HG03378 (cell line): ENCODE measurements at regions not wholly inside any gene's neighbourhood (a gene's known extent, or its start where the extent isn't known, plus 50 kb on each side); places are given as distances from the start of the nearest gene placed in this dataset.
A peak's percentile ranks its signal among the peaks of the same experiment; 100 is the strongest.
"Not testable (repeated sequence)": the region's sequence is repeated elsewhere in the genome, so short reads cannot be mapped to it uniquely, and the experiment has no call there.

Experiments
- ATAC-seq: cut with Tn5 transposase; IDR thresholded peaks from one replicate; pipeline ENCODE4 v1.9.1; 2021; ENCODE audit warnings: mild to moderate bottlenecking, moderate library complexity; ENCODE audit not compliant: unreplicated experiment

DNA sequence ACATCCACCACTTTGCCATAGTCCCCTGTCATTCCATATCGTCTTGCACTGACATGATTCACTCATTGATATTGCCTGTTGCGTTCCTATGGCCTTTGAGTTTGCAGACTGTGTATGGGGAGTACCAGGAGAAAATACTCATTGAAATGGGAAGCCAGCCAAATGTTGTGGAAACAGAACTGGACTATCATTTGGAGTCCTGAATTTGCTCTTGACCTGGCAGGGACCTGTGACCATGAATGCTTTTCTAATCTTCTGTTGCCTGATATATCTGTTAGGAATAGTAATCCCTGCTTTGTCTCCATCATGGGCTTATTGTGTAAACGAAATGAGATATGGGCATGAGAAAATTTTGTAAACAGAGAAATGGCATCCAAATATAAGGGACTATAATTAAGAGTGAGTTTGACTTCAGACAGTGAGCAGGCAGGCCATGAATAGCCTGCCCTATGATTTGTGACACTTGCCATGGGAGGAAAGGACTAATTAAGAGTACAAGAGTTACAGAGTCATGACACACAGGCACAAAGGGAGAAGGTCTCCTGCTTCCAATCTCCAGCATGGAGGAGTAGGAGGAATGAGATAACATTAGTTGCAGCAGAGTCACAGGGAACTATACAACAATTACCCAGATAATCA, 572.9 kb upstream of the SGCD start:
- ATAC-seq: no peak

DNA sequence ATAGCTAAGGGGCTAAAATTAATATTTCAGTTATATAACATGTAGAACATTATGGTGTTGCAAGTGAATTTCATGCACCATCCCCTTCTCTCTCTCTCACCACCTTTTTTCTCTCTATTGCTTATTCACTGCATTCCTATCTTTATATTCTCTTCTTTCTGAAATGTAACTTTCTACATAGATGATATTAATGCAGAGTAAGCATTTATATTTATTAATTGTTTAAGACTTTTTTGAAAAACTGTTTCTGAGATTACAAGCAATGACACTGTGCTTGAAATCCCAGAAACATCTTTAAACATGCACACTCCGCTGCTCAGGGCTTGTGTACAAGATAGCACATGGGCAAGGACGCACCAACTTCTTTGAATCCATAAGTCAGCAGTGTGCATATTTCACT, 567.7 kb upstream of the SGCD start:
- ATAC-seq: no peak

DNA sequence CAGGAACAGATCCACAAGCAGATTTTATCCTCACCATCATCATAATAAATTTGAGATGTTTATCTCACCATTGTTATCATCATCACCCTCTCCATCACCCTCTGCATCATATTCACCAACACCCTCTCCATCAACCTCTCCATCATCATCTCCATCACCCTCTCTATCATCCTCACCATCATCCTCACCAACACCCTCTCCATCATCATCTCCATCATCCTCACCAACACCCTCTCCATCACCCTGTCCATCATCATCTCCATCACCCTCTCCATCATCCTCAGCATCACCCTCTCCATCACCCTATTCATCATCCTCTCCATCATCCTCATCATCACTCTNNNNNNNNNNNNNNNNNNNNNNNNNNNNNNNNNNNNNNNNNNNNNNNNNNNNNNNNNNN, 567.0 kb upstream of the SGCD start:
- no peak for ATAC-seq

- ATAC-seq: no peak
These were observed 565.5 kb upstream of the SGCD start for GRCh38 chr5:155761502-155761901.

DNA sequence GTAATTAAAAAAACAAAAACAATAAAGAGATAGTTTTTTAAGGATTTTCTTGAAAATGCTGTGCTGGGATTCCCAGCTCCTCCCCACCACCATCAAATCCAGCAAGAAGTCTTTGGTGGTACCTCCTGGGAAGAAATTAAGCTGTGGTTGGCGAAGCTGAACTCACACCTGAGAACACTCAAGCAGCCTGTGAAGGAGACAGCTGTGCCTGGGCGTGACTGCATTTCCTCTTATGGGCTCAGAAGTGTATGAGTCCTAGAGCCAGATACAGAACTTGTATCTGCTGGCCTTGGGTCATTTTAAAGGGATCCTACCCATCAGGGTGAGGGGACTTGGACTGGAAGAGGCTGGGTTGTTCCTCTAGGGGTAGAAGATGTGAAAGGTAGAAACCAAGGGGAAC, 561.2 kb upstream of the SGCD start:
- ATAC-seq: no peak

- no peak for ATAC-seq
These were observed 559.5 kb upstream of the SGCD start for GRCh38 chr5:155767470-155767869.

GRCh38 chr5:155768332-155768731, 558.6 kb upstream of the SGCD start:
- no peak for ATAC-seq

- no peak for ATAC-seq
These were observed 554.8 kb upstream of the SGCD start for GRCh38 chr5:155772009-155772662.

DNA sequence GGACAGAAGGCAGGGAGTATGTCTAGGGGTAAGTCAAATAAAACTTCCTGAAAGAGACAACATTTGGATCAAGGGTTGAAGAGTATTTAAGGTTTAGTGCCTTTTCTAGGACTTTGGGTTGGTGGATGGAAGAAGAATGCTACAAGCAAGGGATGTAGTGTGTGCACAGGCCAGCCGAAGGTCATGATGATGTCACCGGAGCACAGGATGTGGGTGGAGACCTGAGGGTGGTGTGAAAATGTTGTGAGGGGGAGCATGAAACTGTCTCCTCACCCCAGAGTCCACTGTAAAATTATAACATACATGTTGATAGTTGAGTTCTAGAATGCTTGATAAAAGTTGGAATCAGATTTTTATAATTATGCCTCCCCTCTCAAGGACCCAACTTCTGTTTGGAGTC, 553.3 kb upstream of the SGCD start:
- ATAC-seq: no peak

- no peak for ATAC-seq
These were observed 546.7 kb upstream of the SGCD start for GRCh38 chr5:155780260-155780659.

GRCh38 chr5:155783246-155783645, 543.7 kb upstream of the SGCD start:
- ATAC-seq: no peak

GRCh38 chr5:155783791-155784190, 543.2 kb upstream of the SGCD start:
- no peak for ATAC-seq

DNA sequence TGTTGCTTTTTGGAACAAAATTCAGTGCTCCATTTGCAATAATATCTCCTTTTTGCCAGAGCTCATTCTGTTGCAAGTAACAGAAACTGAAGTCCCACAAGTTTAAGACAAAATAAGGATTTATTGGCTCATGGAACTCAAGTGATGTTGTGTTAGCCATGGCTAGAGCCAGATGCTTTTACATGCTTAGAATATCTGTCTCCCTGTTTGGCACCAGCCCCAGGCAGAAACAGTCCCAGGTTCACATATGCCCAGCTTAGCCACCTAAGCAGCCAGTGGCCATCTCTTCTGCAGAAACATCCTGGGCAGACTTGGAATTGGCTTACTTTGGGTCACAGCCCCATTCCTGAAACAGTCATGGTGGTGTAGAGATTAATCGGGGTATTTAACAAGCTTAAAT, 540.9 kb upstream of the SGCD start:
- no peak for ATAC-seq

DNA sequence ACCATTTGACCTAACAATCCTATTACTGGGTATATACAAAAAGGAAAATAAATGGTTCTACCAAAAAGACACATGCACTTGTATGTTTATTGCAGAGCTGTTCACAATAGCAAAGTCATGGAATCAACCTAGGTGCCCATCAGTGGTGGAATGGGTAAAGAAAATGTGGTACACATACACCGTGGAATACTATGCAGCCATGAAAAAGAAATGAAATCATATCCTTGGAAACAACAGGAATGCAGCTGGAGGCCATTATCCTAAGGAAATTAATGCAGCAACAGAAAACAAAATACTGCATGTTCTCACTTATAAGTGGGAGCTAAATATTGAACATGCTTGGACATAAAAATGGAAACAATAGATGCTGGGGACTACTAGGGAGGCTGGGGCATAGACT, 534.1 kb upstream of the SGCD start:
- ATAC-seq: no peak

GRCh38 chr5:155794795-155795194, 532.2 kb upstream of the SGCD start:
- ATAC-seq: no peak

DNA sequence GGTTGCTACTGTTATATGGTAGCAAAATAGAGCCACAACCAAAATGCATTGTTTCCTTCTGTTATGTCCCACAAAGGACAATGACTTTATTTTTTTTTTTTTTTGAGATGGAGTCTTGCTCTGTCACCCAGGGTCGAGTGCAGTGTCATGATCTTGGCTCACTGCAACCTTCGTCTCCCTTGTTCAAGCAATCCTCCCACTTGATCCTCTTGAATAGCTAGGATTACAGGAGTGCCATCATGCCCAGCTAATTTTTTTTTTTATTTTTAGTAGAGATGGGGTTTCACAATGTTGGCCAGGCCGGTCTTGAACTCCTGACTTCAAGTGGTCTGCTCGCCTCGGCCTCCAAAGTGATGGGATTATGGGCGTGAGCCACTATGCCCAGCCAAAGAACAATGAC, 527.7 kb upstream of the SGCD start:
- ATAC-seq: no peak

GRCh38 chr5:155807884-155808576, 518.9 kb upstream of the SGCD start:
- no peak for ATAC-seq

DNA sequence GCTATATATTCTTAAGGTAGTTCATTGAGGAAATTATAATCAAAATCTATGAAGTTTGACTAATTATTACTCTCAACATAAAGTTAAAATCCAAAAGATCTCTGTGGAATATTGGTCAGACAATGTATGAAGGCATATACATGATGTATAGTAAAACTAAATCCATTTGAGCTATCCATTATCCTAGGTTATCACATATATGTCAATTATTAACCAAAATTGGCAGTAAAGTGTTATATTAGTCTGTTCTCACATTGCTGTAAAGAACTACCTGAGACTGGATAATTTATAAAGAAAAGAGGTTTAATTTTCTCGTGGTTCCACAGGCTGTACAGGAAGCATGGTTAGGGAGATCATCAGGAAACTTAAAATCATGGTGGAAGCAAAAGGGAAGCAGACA, 511.7 kb upstream of the SGCD start:
- ATAC-seq: no peak

DNA sequence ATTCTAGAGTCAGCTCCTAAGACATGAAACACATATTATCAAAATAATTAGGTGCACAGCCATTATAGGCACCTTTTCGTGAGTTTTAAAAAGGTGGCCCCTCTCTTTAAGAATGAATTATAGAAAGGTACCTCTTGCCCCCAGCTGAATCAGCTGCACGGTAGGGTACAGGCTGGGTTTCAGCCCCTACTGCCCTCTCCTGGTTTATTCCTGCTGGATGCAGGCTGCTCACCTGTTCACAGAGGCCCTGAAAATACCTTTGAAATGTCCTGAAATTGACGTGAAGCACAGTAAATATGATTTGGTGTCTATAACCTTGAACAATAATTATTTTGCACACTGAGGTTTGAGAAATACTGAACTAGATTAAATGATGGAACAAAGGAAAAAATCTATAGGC, 504.8 kb upstream of the SGCD start:
- ATAC-seq: no peak

DNA sequence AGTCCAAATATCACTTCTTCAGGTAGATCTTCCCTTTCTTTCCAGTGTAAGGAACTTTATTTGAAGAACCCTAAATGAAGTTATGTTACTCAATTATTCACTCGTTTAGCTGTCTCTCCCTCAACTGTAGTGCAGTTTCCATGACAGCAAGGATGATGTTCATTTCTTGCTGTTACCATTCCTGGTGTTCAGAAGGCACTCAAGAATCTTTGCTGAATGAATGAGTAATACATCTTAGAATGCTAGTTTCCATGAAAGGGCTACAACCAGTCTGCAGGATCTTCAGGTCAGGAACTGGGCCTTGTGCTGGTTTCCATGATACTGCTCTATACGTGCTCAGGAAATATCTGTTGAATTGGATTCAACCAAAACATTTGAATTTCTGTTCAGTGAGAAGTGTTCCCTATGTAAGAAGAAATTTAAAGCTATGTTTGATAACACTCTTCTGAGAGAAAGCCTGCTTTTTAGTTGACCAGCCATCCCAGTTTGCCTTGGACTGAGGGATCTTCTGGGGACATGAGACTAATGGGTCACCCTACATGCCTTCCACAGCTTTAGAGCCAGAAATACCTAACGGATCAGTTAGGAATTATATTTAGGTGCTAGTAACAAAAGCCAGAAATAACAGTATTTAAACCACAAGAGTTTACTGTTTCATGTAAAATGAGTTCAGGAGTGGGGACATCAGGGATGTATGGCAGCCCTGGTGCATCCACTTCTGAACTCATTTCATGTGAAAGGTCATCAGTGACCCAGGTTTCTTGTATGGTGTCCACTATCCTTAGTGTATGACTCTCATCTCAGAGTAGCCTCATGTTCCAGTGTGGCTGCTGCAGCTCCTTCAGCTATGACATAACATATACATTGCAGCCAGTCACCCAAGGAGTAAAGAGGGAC, 500.1 kb upstream of the SGCD start:
- ATAC-seq: no peak

DNA sequence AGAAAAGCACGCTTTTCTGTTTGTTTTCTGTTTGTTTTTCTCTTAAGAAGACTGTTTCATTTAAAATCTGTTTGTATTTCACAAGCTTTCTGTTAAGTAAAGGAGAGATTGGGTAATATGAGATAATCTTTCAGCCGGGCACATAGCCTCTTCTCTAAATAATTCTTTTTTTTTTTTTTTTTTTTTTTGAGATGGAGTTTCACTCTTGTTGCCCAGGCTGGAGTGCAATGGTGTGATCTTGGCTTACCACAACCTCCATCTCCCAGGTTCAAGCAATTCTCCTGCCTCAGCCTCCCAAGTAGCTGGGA, 499.5 kb upstream of the SGCD start:
- not testable (repeated sequence) for ATAC-seq

DNA sequence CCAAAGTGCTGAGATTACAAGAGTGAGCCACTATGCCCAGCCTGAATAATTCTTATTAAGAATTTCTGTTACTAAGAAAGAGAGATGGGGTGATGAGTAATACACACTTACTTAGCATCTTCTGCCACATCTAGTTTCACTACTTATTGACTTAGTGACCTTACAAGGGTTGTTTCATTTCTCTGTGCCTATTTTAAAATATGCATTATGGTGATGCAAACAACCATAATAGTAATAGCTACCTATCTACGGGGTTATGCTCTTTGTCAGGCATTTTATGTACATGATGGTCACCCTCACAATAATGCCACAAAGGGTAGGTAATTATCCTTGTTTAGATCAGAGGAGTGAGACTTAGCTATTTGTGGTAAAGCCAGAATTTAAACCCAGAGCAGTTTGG, 499.0 kb upstream of the SGCD start:
- peak; percentile 98 for ATAC-seq
